ENCODE measurements at regions not wholly inside any gene's neighbourhood (a gene's known extent, or its start where the extent isn't known, plus 50 kb on each side); places are given as distances from the start of the nearest gene placed in this dataset.

GRCh38 chr10:58066979-58067378 lies 200.7 kb downstream of the IPMK start:
- intact Hi-C loops (cut with micrococcal nuclease; ENCODE audit: unreplicated experiment) (loop anchor here (5.0 to 10.0 kb wide), 4 partner anchors 202 to 485 kb away; no protein-coding TSS in a partner anchor), in situ Hi-C loops (cut with HindIII; ENCODE audit: low pct_unique_long_range_greater_than_20kb, low sequenced_read_pairs) (no loop called here)
- no peak for DNase-seq (ENCODE audit: low read depth, low spot score)
- Histone ChIP-seq H3K27ac (ENCODE audit: low read length) (no peak overlapping the region), H3K27me3 (ENCODE audit: control insufficient read depth, insufficient read depth, low read length) (0 out of 2 replicates have a peak, but pooled peaks cover 2% of the 10 kb centered on the region), H3K9me3 (ENCODE audit: control insufficient read depth, insufficient read depth, low read depth, low read length) (no peaks in the 10 kb centered on the region), H3K4me1 (ENCODE audit: control insufficient read depth, insufficient read depth, low read length) (no peaks in the 10 kb centered on the region), H3K36me3 (ENCODE audit: control insufficient read depth, insufficient read depth, low read length) (no peaks in the 10 kb centered on the region), H3K4me3 (ENCODE audit: low read depth in 2 of 2, low read length in 2 of 2) (no peak overlapping the region)
- no peak for ATAC-seq
- ChIA-PET POLR2A (no interaction called here), CTCF (no interaction called here)
- no TSS peak for BruUV-seq (replicated peaks)
- TF ChIP-seq TCF7L2 (IDR thresholded peaks at IDR 0.05; ENCODE audit: low read depth, low read length), result no peak
- no peak for TF ChIP-seq POLR2AphosphoS5 (IDR thresholded peaks at IDR 0.05; ENCODE audit: low read depth, low read length)
- no peak for TF ChIP-seq REST (IDR thresholded peaks at IDR 0.05; ENCODE audit: insufficient read depth in 1 of 2, low read depth in 2 of 2, low read length in 1 of 2)
- TF ChIP-seq SIN3A (IDR thresholded peaks at IDR 0.05; ENCODE audit: borderline replicate concordance, insufficient read depth, low read depth, low read length), result no peak
- TF ChIP-seq, protein P1, sequence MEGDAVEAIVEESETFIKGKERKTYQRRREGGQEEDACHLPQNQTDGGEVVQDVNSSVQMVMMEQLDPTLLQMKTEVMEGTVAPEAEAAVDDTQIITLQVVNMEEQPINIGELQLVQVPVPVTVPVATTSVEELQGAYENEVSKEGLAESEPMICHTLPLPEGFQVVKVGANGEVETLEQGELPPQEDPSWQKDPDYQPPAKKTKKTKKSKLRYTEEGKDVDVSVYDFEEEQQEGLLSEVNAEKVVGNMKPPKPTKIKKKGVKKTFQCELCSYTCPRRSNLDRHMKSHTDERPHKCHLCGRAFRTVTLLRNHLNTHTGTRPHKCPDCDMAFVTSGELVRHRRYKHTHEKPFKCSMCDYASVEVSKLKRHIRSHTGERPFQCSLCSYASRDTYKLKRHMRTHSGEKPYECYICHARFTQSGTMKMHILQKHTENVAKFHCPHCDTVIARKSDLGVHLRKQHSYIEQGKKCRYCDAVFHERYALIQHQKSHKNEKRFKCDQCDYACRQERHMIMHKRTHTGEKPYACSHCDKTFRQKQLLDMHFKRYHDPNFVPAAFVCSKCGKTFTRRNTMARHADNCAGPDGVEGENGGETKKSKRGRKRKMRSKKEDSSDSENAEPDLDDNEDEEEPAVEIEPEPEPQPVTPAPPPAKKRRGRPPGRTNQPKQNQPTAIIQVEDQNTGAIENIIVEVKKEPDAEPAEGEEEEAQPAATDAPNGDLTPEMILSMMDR (IDR thresholded peaks at IDR 0.05), result no peak

- no peaks in the 10 kb centered on the region for H3K36me3 ChIP-seq (ENCODE audit: control insufficient read depth, insufficient read depth, low read length)
- intact Hi-C loops (cut with micrococcal nuclease; ENCODE audit: unreplicated experiment) (loop anchor here (5.0 to 10.0 kb wide), 4 partner anchors 201 to 484 kb away; no protein-coding TSS in a partner anchor), in situ Hi-C loops (cut with HindIII; ENCODE audit: low pct_unique_long_range_greater_than_20kb, low sequenced_read_pairs) (no loop called here)
- 0 out of 2 replicates have a peak, but pooled peaks cover 2% of the 10 kb centered on the region for H3K27me3 ChIP-seq (ENCODE audit: control insufficient read depth, insufficient read depth, low read length)
- H3K27ac ChIP-seq (ENCODE audit: low read length), result no peak overlapping the region
- no peak for DNase-seq (ENCODE audit: low read depth, low spot score)
- ATAC-seq, result no peak
- POLR2A ChIA-PET, result no interaction called here
- TF ChIP-seq SIN3A (IDR thresholded peaks at IDR 0.05; ENCODE audit: borderline replicate concordance, insufficient read depth, low read depth, low read length) (no peak), POLR2AphosphoS5 (IDR thresholded peaks at IDR 0.05; ENCODE audit: low read depth, low read length) (no peak), REST (IDR thresholded peaks at IDR 0.05; ENCODE audit: insufficient read depth in 1 of 2, low read depth in 2 of 2, low read length in 1 of 2) (no peak), TCF7L2 (IDR thresholded peaks at IDR 0.05; ENCODE audit: low read depth, low read length) (no peak)
- TF ChIP-seq, protein P1 (IDR thresholded peaks at IDR 0.05), result no peak
- CTCF ChIA-PET, result no interaction called here
- no TSS peak for BruUV-seq (replicated peaks)
- H3K9me3 ChIP-seq (ENCODE audit: control insufficient read depth, insufficient read depth, low read depth, low read length), result no peaks in the 10 kb centered on the region
- H3K4me1 ChIP-seq (ENCODE audit: control insufficient read depth, insufficient read depth, low read length), result no peaks in the 10 kb centered on the region
- H3K4me3 ChIP-seq (ENCODE audit: low read depth in 2 of 2, low read length in 2 of 2), result no peak overlapping the region
Measured at GRCh38 chr10:58066126-58066525, 201.6 kb downstream of the IPMK start.

Data from Panc1 (cell line).